ENCODE measurements at regions not wholly inside any gene's neighbourhood (a gene's known extent, or its start where the extent isn't known, plus 50 kb on each side); places are given as distances from the start of the nearest gene placed in this dataset.

- TF ChIP-seq CTCF (IDR thresholded peaks at IDR 0.05; ENCODE audit: insufficient read depth, low read depth, low read length, missing control alignments), result no peak
Observed at GRCh38 chr12:87185367-87185766, 843.8 kb downstream of the C12orf50 start.

GRCh38 chr12:87182696-87183233, 846.4 kb downstream of the C12orf50 start:
- no peak for TF ChIP-seq CTCF (IDR thresholded peaks at IDR 0.05; ENCODE audit: insufficient read depth, low read depth, low read length, missing control alignments)
- no peak overlapping the region for H3K4me3 ChIP-seq (ENCODE audit: low read length)
- no peak for DNase-seq (ENCODE audit: low read depth)

More at GRCh38 chr12:87185367-87185766, 843.8 kb downstream of the C12orf50 start:
- H3K4me3 ChIP-seq (ENCODE audit: low read length), result no peak overlapping the region
- no peak for DNase-seq (ENCODE audit: low read depth)

GRCh38 chr12:87171356-87171755, 857.8 kb downstream of the C12orf50 start:
- H3K4me3 ChIP-seq (ENCODE audit: low read length), result no peak overlapping the region
- no peak for TF ChIP-seq CTCF (IDR thresholded peaks at IDR 0.05; ENCODE audit: insufficient read depth, low read depth, low read length, missing control alignments)
- no peak for DNase-seq (ENCODE audit: low read depth)

- no peak overlapping the region for H3K4me3 ChIP-seq (ENCODE audit: low read length)
- DNase-seq (ENCODE audit: low read depth), result no peak
- no peak for TF ChIP-seq CTCF (IDR thresholded peaks at IDR 0.05; ENCODE audit: insufficient read depth, low read depth, low read length, missing control alignments)
Observed at GRCh38 chr12:87169010-87169409, 860.2 kb downstream of the C12orf50 start.

GRCh38 chr12:87165733-87166375, 863.3 kb downstream of the C12orf50 start:
- no peak overlapping the region for H3K4me3 ChIP-seq (ENCODE audit: low read length)
- TF ChIP-seq CTCF (IDR thresholded peaks at IDR 0.05; ENCODE audit: insufficient read depth, low read depth, low read length, missing control alignments), result no peak
- no peak for DNase-seq (ENCODE audit: low read depth)

- no peak overlapping the region for H3K4me3 ChIP-seq (ENCODE audit: low read length)
- DNase-seq (ENCODE audit: low read depth), result peak; percentile 35
- no peak for TF ChIP-seq CTCF (IDR thresholded peaks at IDR 0.05; ENCODE audit: insufficient read depth, low read depth, low read length, missing control alignments)
Observed at GRCh38 chr12:87163122-87163521, 866.1 kb downstream of the C12orf50 start.
